Erythroblast (primary cell): ENCODE measurements at regions not wholly inside any gene's neighbourhood (a gene's known extent, or its start where the extent isn't known, plus 50 kb on each side); places are given as distances from the start of the nearest gene placed in this dataset.

Experiments used
- GATA1 ChIP-seq: IDR thresholded peaks from 2 replicates; pipeline ENCODE4 v1.6.1; 2011; ENCODE audit warnings: low read depth, mild to moderate bottlenecking, control low read depth, low read length, moderate library complexity
- POLR2A ChIP-seq: IDR thresholded peaks from 2 replicates; pipeline ENCODE4 v1.6.1; 2011; ENCODE audit warnings: mild to moderate bottlenecking, low read length

DNA sequence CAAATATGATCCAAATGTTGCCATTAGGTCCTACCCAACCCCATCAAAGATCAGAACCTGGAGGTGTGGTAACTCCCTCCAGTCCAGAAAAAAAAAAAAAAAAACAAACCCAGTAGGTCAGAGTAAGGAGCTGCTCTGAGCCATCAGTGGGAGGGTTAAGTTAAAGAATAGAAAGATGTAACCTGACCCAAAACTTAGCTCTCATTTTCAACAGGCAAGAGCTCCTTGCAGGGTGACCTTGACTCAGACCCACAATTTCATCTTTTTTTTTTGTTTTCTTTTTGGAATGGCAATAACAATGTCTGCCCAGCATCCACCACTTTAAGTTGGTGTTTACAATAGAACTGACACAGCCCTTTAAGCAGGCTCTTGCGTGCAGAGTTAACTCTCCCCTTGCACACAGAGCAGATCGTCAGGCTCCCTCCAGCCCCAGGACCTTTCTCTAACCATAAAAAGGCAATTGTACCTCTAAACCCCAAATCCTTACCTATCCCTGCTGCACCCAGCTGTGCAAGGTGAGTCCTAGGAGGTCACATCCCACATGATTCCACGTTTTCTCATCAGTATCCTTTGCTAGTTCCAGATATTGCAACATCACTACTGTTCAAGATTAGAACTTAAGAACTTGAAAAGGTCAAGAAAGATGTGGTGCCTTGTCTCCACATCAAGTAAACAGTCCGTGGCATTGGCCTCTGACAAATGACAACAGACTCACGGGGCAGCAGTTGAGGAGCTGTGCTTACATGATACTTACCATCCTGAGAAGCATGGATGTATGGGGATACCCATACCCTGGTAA, 178.6 kb upstream of the EEA1 start:
- no peak for TF ChIP-seq POLR2A
- TF ChIP-seq GATA1 = no peak
